ENCODE measurements at regions not wholly inside any gene's neighbourhood (a gene's known extent, or its start where the extent isn't known, plus 50 kb on each side); places are given as distances from the start of the nearest gene placed in this dataset.

DNA sequence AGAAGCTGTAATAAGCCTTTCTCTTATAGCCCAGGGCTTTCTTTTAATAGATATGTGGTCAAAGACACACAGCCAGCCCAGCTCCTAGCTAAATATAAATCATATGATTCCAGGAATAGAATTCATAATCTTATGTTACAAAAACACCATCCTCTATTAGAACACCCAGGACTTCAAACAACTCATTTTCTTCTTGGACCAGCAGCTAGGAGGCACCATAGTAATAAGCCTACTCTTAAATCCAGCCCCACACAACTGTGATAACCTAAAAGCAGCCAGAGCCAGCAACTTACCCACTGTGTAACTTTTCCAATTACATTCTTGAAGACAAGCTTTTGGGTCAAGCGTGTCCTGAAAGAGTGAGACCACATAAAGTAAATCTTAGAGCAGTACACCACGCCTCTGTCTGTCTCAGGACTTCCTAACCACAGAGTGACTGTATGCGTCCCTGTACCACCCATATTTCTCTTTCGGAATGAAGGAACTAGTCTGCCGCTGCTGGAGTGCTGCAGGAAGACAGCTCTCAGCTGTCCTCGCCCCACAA lies 223.8 kb downstream of the TLE1 start:
- TF ChIP-seq HDAC2 (IDR thresholded peaks at IDR 0.05; ENCODE audit: borderline replicate concordance in 1 of 2, low read depth in 2 of 2, low read length in 2 of 2) (no peak), TCF12 (IDR thresholded peaks at IDR 0.05; ENCODE audit: low read depth, low read length) (no peak), GABPA (IDR thresholded peaks at IDR 0.05; ENCODE audit: borderline replicate concordance, insufficient read depth, low read length) (no peak), POLR2AphosphoS5 (IDR thresholded peaks at IDR 0.05; ENCODE audit: low read depth, low read length) (no peak), JUND (IDR thresholded peaks at IDR 0.05; ENCODE audit: low read length) (no peak), BACH1 (IDR thresholded peaks at IDR 0.05; ENCODE audit: low read length) (no peak), RAD21 (IDR thresholded peaks at IDR 0.05 in 1 of 2, conservative IDR thresholded peaks at IDR 0.05 in 1 of 2; ENCODE audit: low read depth in 2 of 2, low read length in 2 of 2) (peak; percentile 7 to 19; a peak in 1 of 4 replicates), CREB1 (IDR thresholded peaks at IDR 0.05) (no peak), EP300 (IDR thresholded peaks at IDR 0.05; ENCODE audit: borderline replicate concordance in 1 of 2, low read depth in 2 of 2, low read length in 2 of 2) (no peak)
- TF ChIP-seq, protein P1, sequence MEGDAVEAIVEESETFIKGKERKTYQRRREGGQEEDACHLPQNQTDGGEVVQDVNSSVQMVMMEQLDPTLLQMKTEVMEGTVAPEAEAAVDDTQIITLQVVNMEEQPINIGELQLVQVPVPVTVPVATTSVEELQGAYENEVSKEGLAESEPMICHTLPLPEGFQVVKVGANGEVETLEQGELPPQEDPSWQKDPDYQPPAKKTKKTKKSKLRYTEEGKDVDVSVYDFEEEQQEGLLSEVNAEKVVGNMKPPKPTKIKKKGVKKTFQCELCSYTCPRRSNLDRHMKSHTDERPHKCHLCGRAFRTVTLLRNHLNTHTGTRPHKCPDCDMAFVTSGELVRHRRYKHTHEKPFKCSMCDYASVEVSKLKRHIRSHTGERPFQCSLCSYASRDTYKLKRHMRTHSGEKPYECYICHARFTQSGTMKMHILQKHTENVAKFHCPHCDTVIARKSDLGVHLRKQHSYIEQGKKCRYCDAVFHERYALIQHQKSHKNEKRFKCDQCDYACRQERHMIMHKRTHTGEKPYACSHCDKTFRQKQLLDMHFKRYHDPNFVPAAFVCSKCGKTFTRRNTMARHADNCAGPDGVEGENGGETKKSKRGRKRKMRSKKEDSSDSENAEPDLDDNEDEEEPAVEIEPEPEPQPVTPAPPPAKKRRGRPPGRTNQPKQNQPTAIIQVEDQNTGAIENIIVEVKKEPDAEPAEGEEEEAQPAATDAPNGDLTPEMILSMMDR (IDR thresholded peaks at IDR 0.05; ENCODE audit: control extremely low read depth in 1 of 3, insufficient read depth in 1 of 3, low read depth in 1 of 3, low read length in 3 of 3) = no peak
- TF ChIP-seq, protein P2, sequence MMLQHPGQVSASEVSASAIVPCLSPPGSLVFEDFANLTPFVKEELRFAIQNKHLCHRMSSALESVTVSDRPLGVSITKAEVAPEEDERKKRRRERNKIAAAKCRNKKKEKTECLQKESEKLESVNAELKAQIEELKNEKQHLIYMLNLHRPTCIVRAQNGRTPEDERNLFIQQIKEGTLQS (IDR thresholded peaks at IDR 0.05; ENCODE audit: insufficient read depth, low read depth, low read length) = no peak
